DND-41 (cell line): ENCODE measurements at regions not wholly inside any gene's neighbourhood (a gene's known extent, or its start where the extent isn't known, plus 50 kb on each side); places are given as distances from the start of the nearest gene placed in this dataset.

Experiments
- ATAC-seq: fragments of 200-7000 bp; cut with Tn5 transposase; 3 replicates; pipeline ENCODE4 v1.9.1; 2021; ENCODE audit warnings: low read depth; ENCODE audit not compliant: insufficient read depth
- DNase-seq: peaks from one replicate; pipeline ENCODE4 v3.0.0-alpha.2; 2020
- H2AFZ ChIP-seq: 2 replicates; pipeline ENCODE4 v1.6.0; 2012; ENCODE audit warnings: low read depth, low read length
- H3K27ac ChIP-seq: 2 replicates; pipeline ENCODE4 v1.5.1; 2012; ENCODE audit warnings: low read length, inconsistent platforms
- H3K27me3 ChIP-seq: fragments of 200-600 bp; sonication (generic); 2 replicates; pipeline ENCODE4 v1.6.0; 2012; ENCODE audit warnings: low read length, mild to moderate bottlenecking, inconsistent platforms; ENCODE audit not compliant: insufficient read depth, poor library complexity
- H3K36me3 ChIP-seq: 2 replicates; pipeline ENCODE4 v1.5.1; 2012; ENCODE audit warnings: low read length, inconsistent platforms; ENCODE audit not compliant: insufficient read depth
- H3K4me1 ChIP-seq: 2 replicates; pipeline ENCODE4 v1.5.1; 2012; ENCODE audit warnings: mild to moderate bottlenecking, low read length; ENCODE audit not compliant: insufficient read depth
- H3K4me2 ChIP-seq: 2 replicates; pipeline ENCODE4 v1.6.0; 2012; ENCODE audit warnings: mild to moderate bottlenecking, moderate library complexity, low read length, inconsistent platforms; ENCODE audit not compliant: insufficient read depth
- H3K4me3 ChIP-seq, 2 experiments: fragments of 200-600 bp in 1 of 2; shearing (Covaris generic) in 1 of 2; 2 replicates each; pipeline ENCODE4 v1.5.1; 2012 to 2016; ENCODE audit warnings: inconsistent platforms in 2 of 2, low read length in 2 of 2, mild to moderate bottlenecking in 2 of 2, low read depth in 1 of 2, moderate library complexity in 1 of 2
- H3K79me2 ChIP-seq: 2 replicates; pipeline ENCODE4 v1.6.0; 2012; ENCODE audit warnings: low read length, inconsistent platforms; ENCODE audit not compliant: insufficient read depth
- H3K9ac ChIP-seq: 2 replicates; pipeline ENCODE4 v1.6.0; 2012; ENCODE audit warnings: low read depth, mild to moderate bottlenecking, inconsistent platforms, low read length, moderate library complexity
- H3K9me3 ChIP-seq: 2 replicates; pipeline ENCODE4 v1.5.1; 2012; ENCODE audit warnings: low read length, moderate library complexity, mild to moderate bottlenecking, inconsistent platforms; ENCODE audit not compliant: insufficient read depth, severe bottlenecking
- H4K20me1 ChIP-seq: 2 replicates; pipeline ENCODE4 v1.6.0; 2012; ENCODE audit warnings: low read length; ENCODE audit not compliant: insufficient read depth
- CTCF ChIP-seq: IDR thresholded peaks from 2 replicates; pipeline ENCODE4 v1.5.1; 2012; ENCODE audit warnings: borderline replicate concordance, low read length, moderate library complexity, mild to moderate bottlenecking; ENCODE audit not compliant: poor library complexity, severe bottlenecking; ENCODE audit errors: extremely low read depth
- EZH2 ChIP-seq: IDR thresholded peaks from 3 replicates; pipeline ENCODE4 v1.6.1; 2012; ENCODE audit warnings: borderline replicate concordance, low read depth, mild to moderate bottlenecking, moderate library complexity, low read length, inconsistent platforms; ENCODE audit not compliant: severe bottlenecking

DNA sequence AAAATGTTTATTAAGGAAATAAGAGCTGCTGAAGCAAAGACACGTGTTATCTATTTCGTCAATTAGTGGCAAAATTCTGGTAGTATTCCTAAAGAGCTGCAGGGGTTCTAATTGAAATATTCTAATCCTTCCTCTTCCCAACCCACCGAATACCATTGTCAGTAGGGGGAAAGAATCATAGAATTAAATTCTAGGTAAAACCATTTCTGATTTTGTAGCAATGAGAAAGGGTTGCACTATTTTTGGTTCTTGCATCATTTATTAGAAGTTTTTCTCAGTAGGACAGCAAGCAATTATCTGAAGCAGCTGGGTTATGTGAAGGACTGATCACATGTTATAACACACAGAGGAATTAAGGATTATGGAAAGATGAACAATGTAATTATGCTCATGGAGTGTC lies 80.3 kb upstream of the SEMA6A start:
- no peaks in the 10 kb centered on the region for H4K20me1 ChIP-seq
- ATAC-seq, result no peak
- no peak overlapping the region for H3K9ac ChIP-seq
- no peaks in the 10 kb centered on the region for H3K79me2 ChIP-seq
- TF ChIP-seq CTCF, result no peak
- no peak for TF ChIP-seq EZH2
- no peak overlapping the region for H2AFZ ChIP-seq
- DNase-seq, result no peak
- H3K4me3 ChIP-seq, result no peak overlapping the region
- no peaks in the 10 kb centered on the region for H3K4me1 ChIP-seq
- no peaks in the 10 kb centered on the region for H3K9me3 ChIP-seq
- no peaks in the 10 kb centered on the region for H3K36me3 ChIP-seq
- H3K27me3 ChIP-seq, result no peaks in the 10 kb centered on the region
- no peak overlapping the region for H3K27ac ChIP-seq
- H3K4me2 ChIP-seq, result no peak overlapping the region

GRCh38 chr5:116652903-116653302 lies 78.3 kb upstream of the SEMA6A start:
- H2AFZ ChIP-seq, result no peak overlapping the region

DNA sequence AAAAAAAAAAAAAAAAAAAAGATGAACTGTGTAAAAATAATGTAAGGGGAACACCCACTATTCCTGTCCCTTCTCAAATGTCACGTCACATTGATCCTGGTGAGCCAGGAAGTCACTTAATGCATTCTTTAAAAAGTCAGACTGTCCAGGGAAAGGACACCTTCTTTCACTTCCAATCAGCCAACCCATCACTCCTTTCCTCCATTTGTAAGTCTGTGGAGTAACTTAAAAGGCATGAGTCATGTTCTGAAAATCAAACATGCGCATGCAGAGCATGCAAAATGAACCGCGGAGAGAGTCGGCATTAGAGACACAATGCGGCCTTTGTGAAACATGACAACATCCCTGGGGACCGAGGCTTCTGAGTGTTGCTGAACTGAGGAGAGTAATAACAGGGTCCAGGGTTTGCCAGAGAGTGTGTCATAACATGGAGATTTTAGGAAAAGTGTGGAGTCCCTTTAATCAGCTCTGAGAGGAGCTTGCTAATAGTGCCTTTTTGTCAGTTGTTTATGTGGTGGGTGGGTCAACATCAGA lies 77.6 kb upstream of the SEMA6A start:
- DNase-seq (no peak), ATAC-seq (no peak)
- Histone ChIP-seq H3K27ac (no peak overlapping the region), H3K4me2 (no peak overlapping the region), H3K4me1 (no peaks in the 10 kb centered on the region), H3K27me3 (no peaks in the 10 kb centered on the region), H3K9me3 (no peaks in the 10 kb centered on the region), H4K20me1 (no peaks in the 10 kb centered on the region), H2AFZ (no peak overlapping the region), H3K4me3 (no peak overlapping the region), H3K79me2 (no peaks in the 10 kb centered on the region), H3K36me3 (no peaks in the 10 kb centered on the region), H3K9ac (no peak overlapping the region)
- no peak for TF ChIP-seq EZH2
- TF ChIP-seq CTCF, result no peak

More at GRCh38 chr5:116652903-116653302, 78.3 kb upstream of the SEMA6A start:
- Histone ChIP-seq H3K27me3 (no peaks in the 10 kb centered on the region), H3K27ac (no peak overlapping the region), H4K20me1 (no peaks in the 10 kb centered on the region), H3K79me2 (no peaks in the 10 kb centered on the region), H3K9ac (no peak overlapping the region), H3K4me1 (no peaks in the 10 kb centered on the region), H3K9me3 (no peaks in the 10 kb centered on the region), H3K4me2 (no peak overlapping the region), H3K4me3 (no peak overlapping the region), H3K36me3 (no peaks in the 10 kb centered on the region)
- no peak for TF ChIP-seq EZH2
- no peak for TF ChIP-seq CTCF
- ATAC-seq (no peak), DNase-seq (no peak)

DNA sequence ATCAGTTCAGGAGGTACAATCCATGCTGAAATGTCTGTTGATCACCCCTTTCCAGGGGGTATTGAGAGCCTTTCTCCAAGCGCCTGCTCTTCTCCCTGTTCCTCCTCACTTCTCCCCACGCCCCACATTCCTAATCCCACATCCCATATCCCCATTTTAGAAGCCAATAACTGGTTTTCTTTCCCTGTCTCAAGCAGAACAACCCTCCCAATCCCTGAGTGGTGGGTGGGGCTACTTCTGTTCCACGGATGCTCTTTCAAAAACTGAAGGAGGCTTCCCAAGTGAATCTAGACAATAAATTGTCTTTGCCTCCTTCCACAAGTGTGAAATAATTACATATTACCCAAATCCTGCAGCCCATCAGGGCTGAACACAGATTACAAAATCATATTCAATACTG lies 77.0 kb upstream of the SEMA6A start:
- DNase-seq (no peak), ATAC-seq (no peak)
- no peak overlapping the region for H3K4me2 ChIP-seq
- no peak overlapping the region for H3K27ac ChIP-seq
- no peaks in the 10 kb centered on the region for H3K36me3 ChIP-seq
- H3K4me3 ChIP-seq, result no peak overlapping the region
- H3K79me2 ChIP-seq, result no peaks in the 10 kb centered on the region
- no peaks in the 10 kb centered on the region for H3K9me3 ChIP-seq
- no peaks in the 10 kb centered on the region for H4K20me1 ChIP-seq
- H3K9ac ChIP-seq, result no peak overlapping the region
- no peaks in the 10 kb centered on the region for H3K27me3 ChIP-seq
- no peak overlapping the region for H2AFZ ChIP-seq
- no peaks in the 10 kb centered on the region for H3K4me1 ChIP-seq
- no peak for TF ChIP-seq CTCF
- no peak for TF ChIP-seq EZH2
